NCI-H146 treated with DMSO at 0.1 percent for 48 hours (cell line): ENCODE measurements at regions not wholly inside any gene's neighbourhood (a gene's known extent, or its start where the extent isn't known, plus 50 kb on each side); places are given as distances from the start of the nearest gene placed in this dataset.

Experiments
- DNase-seq: peaks from one replicate; lab custom pipeline; 2025; ENCODE audit not compliant: unreplicated experiment; lab: John Stamatoyannopoulos, UW

DNA sequence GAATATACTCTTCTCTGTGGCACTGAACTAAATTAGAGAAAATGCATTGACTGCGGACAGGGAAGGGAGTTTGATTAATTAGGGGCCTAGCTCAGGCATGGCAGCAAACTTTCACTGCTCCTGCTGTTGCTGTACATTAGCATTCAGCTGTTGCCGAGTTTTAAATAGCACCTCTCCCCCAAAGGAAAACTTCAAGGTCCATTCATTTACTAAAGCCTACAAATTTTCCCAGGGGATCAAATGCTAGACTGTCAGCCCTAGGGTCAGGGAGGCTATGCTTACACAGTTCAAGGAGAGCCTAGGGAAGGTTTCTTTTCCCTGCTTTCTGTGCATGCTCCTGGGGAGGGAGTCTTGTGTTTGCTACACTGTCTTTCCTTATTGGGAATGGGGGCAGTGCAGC, 60.0 kb upstream of the GZMB start:
- DNase-seq, result no peak

DNA sequence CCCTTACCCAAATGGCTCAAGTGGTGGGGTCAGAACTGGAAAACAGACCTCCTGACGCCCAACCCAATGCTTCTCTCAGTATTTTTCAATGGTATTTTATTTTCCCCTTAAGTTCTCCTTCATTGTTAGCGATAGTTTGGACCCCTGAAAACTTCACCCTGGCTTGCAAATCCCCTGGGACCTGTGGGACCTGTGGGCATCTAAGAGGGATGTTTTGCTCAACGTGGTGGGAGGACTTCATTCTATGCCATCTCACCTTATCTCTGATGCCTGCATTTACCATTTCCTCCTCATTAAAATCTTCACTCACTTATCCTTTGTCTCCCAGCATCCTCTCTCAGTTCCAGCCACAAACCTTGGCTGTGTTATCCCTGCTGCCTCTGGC, 59.4 kb upstream of the GZMB start:
- DNase-seq, result no peak

DNA sequence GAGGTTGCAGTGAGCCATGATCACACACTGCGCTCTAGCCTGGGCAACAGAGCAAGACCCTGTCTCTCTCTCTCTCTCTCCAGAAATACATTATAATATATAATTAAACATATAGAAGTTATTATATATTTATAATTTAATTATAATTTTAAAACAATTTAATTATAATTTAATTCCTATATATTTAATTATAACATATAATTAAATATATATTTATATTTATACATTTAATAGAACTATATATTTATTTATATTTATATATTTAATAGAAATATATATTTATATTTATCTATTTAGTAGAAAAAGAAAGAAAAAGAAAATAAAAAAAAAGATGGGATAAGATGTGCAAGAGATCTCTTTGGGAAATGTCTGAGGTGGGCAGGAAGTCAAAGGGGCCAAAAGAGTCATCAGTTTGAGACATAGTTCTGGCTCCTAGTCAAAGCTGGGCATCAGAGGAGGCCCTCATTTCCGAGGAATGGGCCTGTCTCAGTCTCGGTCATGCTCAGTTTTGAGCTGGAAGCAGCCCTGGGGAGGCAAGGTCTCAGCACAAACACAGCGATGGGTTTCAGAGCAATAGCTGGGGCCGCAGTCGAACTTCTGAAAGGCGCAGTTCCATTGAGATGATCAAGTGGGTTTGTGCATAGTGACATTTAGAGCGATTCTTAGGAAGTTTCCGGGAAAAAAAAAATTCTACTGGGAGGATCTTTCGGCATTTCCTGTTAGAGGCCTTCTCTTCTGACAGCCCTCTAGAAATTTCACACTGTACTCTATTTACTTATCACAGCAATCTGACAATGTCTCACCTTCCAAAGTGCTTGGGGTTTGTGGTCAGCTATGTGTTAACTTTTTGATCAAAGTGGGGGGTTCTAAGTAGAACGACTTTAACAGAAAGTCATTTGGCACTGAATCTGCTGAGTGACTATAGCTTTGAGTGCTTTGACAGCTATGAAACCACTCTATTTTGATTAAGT, 58.7 kb upstream of the GZMB start:
- DNase-seq, result no peak

DNA sequence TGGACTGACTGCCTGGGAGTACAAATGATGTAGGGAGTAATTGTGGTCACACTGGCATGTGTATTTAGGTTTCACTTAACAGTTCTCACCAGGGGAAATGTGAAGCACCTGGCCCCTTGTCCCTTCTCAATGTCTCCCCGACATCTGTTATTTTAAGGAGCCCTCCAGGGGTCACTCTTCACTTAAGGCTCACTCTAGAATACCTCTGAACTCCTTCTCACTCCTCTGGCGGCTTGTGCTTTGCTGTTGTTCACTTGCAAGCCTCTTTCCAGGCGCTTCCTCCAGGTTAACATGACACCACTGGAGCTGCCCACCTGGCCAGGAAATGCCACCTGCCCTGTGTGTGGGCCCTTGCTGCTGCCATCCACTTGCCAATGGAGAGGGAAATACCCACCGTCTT, 56.5 kb upstream of the GZMB start:
- no peak for DNase-seq

DNA sequence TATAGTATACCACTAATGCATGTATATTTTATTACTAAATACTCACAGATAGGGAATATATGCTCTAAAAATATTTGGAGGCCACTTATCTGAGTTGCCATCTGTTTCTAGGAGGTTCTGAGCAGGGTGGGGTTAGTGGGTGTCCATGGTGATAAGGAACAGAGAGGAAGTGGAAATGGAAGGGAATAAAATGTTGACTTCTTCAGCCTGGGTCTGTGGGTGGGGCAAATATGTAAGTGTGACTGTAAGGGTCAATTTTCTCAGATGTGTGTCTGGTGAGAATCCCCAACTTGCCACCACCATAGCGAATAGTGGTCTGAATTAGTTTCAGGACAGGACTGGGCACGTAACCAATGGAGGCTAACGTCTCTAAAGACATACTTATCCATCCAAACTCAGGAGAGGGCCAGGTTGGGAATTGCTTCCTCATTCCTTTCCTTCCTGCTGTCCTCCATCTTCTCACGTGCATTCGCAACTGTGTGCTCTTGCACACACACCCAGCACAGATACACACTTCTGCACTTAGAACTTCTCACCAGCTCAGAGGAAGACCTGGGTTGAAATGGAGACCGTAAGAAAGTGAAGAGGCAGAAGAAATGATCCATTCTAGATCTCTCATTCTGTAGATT, 54.2 kb upstream of the GZMB start:
- DNase-seq, result no peak
